ENCODE measurements at regions not wholly inside any gene's neighbourhood (a gene's known extent, or its start where the extent isn't known, plus 50 kb on each side); places are given as distances from the start of the nearest gene placed in this dataset.

DNA sequence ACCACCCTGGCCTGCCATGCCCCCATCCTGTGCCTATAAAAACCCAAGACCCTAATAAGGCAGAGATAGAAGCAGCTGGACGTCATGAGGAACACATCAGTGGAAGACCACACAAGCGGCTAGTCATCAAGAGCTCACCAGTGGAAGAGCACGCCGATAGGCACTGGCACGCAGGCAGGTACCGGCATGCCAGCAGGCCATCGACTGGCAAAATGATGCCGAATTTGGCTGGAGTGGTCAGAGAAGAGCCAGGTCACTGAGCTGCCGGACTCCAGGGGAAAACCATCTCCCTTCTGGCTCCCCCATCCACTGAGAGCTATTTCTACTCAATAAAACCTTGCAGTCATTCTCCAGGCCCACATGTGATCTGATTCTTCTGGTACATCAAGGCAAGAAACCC lies 227.6 kb upstream of the EXOC2 start:
- intact Hi-C loops (cut with DNase I), result no loop called here
- TF ChIP-seq, protein P1, sequence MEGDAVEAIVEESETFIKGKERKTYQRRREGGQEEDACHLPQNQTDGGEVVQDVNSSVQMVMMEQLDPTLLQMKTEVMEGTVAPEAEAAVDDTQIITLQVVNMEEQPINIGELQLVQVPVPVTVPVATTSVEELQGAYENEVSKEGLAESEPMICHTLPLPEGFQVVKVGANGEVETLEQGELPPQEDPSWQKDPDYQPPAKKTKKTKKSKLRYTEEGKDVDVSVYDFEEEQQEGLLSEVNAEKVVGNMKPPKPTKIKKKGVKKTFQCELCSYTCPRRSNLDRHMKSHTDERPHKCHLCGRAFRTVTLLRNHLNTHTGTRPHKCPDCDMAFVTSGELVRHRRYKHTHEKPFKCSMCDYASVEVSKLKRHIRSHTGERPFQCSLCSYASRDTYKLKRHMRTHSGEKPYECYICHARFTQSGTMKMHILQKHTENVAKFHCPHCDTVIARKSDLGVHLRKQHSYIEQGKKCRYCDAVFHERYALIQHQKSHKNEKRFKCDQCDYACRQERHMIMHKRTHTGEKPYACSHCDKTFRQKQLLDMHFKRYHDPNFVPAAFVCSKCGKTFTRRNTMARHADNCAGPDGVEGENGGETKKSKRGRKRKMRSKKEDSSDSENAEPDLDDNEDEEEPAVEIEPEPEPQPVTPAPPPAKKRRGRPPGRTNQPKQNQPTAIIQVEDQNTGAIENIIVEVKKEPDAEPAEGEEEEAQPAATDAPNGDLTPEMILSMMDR (IDR thresholded peaks at IDR 0.05), result no peak
- TF ChIP-seq POLR2A (IDR thresholded peaks at IDR 0.05), result no peak

DNA sequence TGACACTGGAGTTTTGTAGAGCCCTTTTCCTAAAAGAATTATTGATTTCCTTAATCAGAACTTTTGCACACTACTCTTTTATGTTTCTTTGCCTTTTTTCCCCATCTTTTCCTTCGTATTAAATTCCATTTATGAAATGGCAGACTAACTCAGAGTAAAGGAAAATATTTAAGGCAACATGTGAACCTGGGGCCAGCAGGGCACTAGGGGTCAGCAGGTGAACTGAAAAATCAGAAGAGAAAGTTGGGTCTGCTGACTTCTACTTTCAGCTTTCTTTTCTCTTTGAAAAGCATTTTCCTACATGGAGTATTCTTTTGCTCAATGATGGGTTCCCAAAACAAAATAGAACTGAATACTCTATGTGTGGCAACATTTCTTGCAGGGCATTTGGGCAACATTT lies 226.6 kb upstream of the EXOC2 start:
- peaks cover 0 to 31% (median 18%) of the 10 kb centered on the region in 3 donors for H3K9me3 ChIP-seq
- DNase-seq, result no peak
- H3K27ac ChIP-seq, result no peak overlapping the region
- no peak for TF ChIP-seq POLR2A (IDR thresholded peaks at IDR 0.05)
- TF ChIP-seq, protein P1 (IDR thresholded peaks at IDR 0.05), result no peak
- WGBS, 2 donors, result 77% methylated on average over 1 of the region's 1 CpG
- intact Hi-C loops (cut with DNase I), result loop anchor here (10.0 kb wide), 1 partner anchor 415 kb away; no protein-coding TSS in a partner anchor
- no peaks in the 10 kb centered on the region for H3K36me3 ChIP-seq
- H3K4me1 ChIP-seq, result no peaks in the 10 kb centered on the region
- no peak overlapping the region for H3K4me3 ChIP-seq
- peaks cover 0 to 3% (median 0%) of the 10 kb centered on the region in 4 donors for H3K27me3 ChIP-seq

More for the DNA sequence above, 227.6 kb upstream of the EXOC2 start:
- Histone ChIP-seq H3K27ac (no peak overlapping the region), H3K27me3 (peaks cover 0 to 3% (median 0%) of the 10 kb centered on the region in 4 donors), H3K4me1 (no peaks in the 10 kb centered on the region), H3K36me3 (no peaks in the 10 kb centered on the region), H3K9me3 (peaks cover 0 to 31% (median 18%) of the 10 kb centered on the region in 3 donors), H3K4me3 (no peak overlapping the region)
- 80 to 96% methylated on average over 2 to 7 of the region's 9 CpGs for WGBS, 2 donors
- no peak for DNase-seq

DNA sequence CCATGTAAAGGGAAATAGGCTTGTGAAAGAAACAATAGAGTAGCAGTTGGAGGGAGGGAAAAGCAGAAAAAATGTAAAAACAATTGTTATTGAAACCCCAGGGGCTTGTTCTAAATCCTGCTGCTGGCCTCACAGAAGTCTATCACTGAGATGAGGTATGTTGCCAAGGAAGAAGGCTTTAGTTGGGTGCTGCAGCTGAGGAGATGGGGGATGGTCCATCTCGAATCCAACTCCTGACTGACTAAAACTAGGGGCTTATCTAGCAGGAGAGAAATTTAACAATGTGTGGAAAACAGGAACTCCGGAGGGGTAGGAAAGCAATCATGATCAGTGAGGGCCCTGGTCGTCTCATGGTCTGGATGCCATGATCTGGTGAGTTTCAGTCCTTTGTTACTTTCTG lies 225.0 kb upstream of the EXOC2 start:
- Histone ChIP-seq H3K27me3 (peaks cover 0 to 3% (median 0%) of the 10 kb centered on the region in 4 donors), H3K4me3 (no peak overlapping the region), H3K36me3 (no peaks in the 10 kb centered on the region), H3K9me3 (peaks cover 0 to 31% (median 18%) of the 10 kb centered on the region in 3 donors), H3K27ac (no peak overlapping the region), H3K4me1 (peaks cover 0 to 6% (median 0%) of the 10 kb centered on the region in 3 donors)
- 82 to 86% methylated on average over 3 of the region's 3 CpGs for WGBS, 2 donors
- no peak for DNase-seq
- intact Hi-C loops (cut with DNase I), result loop anchor here (10.0 kb wide), 1 partner anchor 417 kb away; no protein-coding TSS in a partner anchor
- TF ChIP-seq POLR2A (IDR thresholded peaks at IDR 0.05), result no peak
- TF ChIP-seq, protein P1 (IDR thresholded peaks at IDR 0.05), result no peak

DNA sequence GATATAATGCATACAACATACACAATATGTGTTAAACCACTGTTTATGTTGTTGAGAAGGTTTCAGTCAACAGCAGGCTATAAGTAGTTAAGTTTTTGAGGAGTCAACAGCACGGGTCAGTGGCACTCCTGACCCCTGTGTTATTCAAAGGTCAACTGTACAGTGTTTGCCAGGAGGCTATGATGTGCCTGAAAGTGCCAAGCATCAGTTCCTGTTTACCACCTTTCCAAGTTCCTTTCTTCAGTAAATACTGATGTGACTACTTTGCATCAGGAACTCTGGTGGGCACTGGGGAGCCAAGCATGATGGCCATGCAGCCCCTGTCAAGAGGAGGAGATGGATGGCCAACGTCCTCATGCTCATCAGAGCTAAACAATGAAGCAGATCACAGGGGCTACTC lies 224.4 kb upstream of the EXOC2 start:
- Histone ChIP-seq H3K4me3 (no peak overlapping the region), H3K27ac (no peak overlapping the region), H3K4me1 (peaks cover 0 to 10% (median 0%) of the 10 kb centered on the region in 3 donors), H3K9me3 (peaks cover 0 to 30% (median 18%) of the 10 kb centered on the region in 3 donors), H3K27me3 (no peaks in the 10 kb centered on the region), H3K36me3 (no peaks in the 10 kb centered on the region)
- DNase-seq, result no peak
- intact Hi-C loops (cut with DNase I), result loop anchor here (10.0 kb wide), 1 partner anchor 418 kb away; no protein-coding TSS in a partner anchor
- TF ChIP-seq, protein P1 (IDR thresholded peaks at IDR 0.05), result no peak
- no peak for TF ChIP-seq POLR2A (IDR thresholded peaks at IDR 0.05)
- WGBS, 2 donors, result 59 to 60% methylated on average over 2 of the region's 2 CpGs

DNA sequence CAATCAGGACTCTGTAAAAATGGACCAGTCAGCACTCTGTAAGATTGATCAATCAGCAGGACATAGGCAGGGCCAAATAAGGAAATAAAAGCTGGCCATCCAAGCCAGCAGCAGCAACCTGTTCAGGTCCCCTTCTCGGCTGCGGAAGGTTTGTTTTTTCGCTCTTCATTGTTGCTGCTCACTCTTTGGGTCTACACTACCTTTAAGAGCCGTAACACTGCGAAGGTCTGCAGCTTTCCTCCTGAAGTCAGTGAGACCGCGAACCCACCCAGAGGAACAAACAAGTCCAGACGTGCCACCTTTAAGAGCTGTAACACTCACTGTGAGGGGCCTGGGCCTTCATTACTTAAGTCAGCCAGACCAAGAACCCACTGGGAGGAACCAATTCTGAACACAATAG lies 223.2 kb upstream of the EXOC2 start:
- H3K27me3 ChIP-seq, result peaks cover 0 to 11% (median 0%) of the 10 kb centered on the region in 4 donors
- no peak for DNase-seq
- peaks cover 0 to 18% (median 12%) of the 10 kb centered on the region in 3 donors for H3K9me3 ChIP-seq
- no peak overlapping the region for H3K27ac ChIP-seq
- 83 to 98% methylated on average over 6 to 8 of the region's 8 CpGs for WGBS, 2 donors
- no peak for TF ChIP-seq POLR2A (IDR thresholded peaks at IDR 0.05)
- TF ChIP-seq, protein P1 (IDR thresholded peaks at IDR 0.05), result no peak
- no peaks in the 10 kb centered on the region for H3K36me3 ChIP-seq
- intact Hi-C loops (cut with DNase I), result loop anchor here (10.0 kb wide), 1 partner anchor 419 kb away; no protein-coding TSS in a partner anchor
- no peak overlapping the region for H3K4me3 ChIP-seq
- H3K4me1 ChIP-seq, result peaks cover 0 to 10% (median 0%) of the 10 kb centered on the region in 3 donors

All from esophagus squamous epithelium (tissue), 5 donors.